Thyroid gland (tissue), 4 donors: ENCODE measurements at regions not wholly inside any gene's neighbourhood (a gene's known extent, or its start where the extent isn't known, plus 50 kb on each side); places are given as distances from the start of the nearest gene placed in this dataset.

Source experiments
- DNase-seq, 2 donors: peaks; one replicate each; pipeline ENCODE4 v3.0.0-alpha.2; 2019
- H3K27ac ChIP-seq, 3 donors: fragments of 200-600 bp; sonication (generic); 1 replicate in 2 of 3; 2 replicates in 1 of 3; pipeline ENCODE4 v1.5.1; 2016 to 2019; ENCODE audit warnings: mild to moderate bottlenecking in 1 of 3, moderate library complexity in 1 of 3
- H3K27me3 ChIP-seq: fragments of 200-600 bp; sonication (generic); one replicate; pipeline ENCODE4 v1.5.1; 2019
- H3K36me3 ChIP-seq, 2 donors: fragments of 200-600 bp; sonication (generic); one replicate each; pipeline ENCODE4 v1.5.1; 2016 to 2019
- H3K4me1 ChIP-seq, 2 donors: fragments of 200-600 bp; sonication (generic); one replicate each; pipeline ENCODE4 v1.5.1; 2017 to 2019
- H3K4me3 ChIP-seq, 3 donors: fragments of 200-600 bp; sonication (generic); replicated peaks in 1 of 3; 1 replicate in 2 of 3; 2 replicates in 1 of 3; pipeline ENCODE4 v1.5.1; 2016; ENCODE audit warnings: mild to moderate bottlenecking in 1 of 3
- H3K9me3 ChIP-seq: fragments of 200-600 bp; sonication (generic); one replicate; pipeline ENCODE4 v1.5.1; 2017
- POLR2A ChIP-seq, 2 donors: fragments of 450-650 bp; IDR thresholded peaks; one replicate each; pipeline ENCODE4 v1.6.1; 2017; ENCODE audit warnings: antibody characterized with exemption in 2 of 2, mild to moderate bottlenecking in 2 of 2, moderate library complexity in 1 of 2
- WGBS, 2 donors: methylation state at CpG; one replicate each; pipeline ENCODE4 v1.1.5; 2017; 5-methylcytosine and 5-hydroxymethylcytosine counted together
- intact Hi-C: fragments of 100-400 bp; cut with DNase I; formaldehyde crosslinking; loops from one replicate; pipeline ENCODE4 v1.15.1; 2023
- TF ChIP-seq, protein P1 (sequence below), 6 experiments: fragments of 200-600 bp in 3 of 6; fragments of 450-650 bp in 3 of 6; sonication (generic) in 3 of 6; IDR thresholded peaks; one replicate each; pipeline ENCODE4 v1.5.1; 2016 to 2019; ENCODE audit warnings: antibody characterized with exemption in 6 of 6, mild to moderate bottlenecking in 2 of 6, inconsistent platforms in 1 of 6, moderate library complexity in 1 of 6

- no peak for DNase-seq
- H3K27me3 ChIP-seq, result no peaks in the 10 kb centered on the region
- no peaks in the 10 kb centered on the region for H3K9me3 ChIP-seq
- no peak overlapping the region for H3K4me3 ChIP-seq
- intact Hi-C loops, result no loop called here
- H3K36me3 ChIP-seq, result no peaks in the 10 kb centered on the region
- no peak for TF ChIP-seq POLR2A (IDR thresholded peaks at IDR 0.05)
- TF ChIP-seq, protein P1, sequence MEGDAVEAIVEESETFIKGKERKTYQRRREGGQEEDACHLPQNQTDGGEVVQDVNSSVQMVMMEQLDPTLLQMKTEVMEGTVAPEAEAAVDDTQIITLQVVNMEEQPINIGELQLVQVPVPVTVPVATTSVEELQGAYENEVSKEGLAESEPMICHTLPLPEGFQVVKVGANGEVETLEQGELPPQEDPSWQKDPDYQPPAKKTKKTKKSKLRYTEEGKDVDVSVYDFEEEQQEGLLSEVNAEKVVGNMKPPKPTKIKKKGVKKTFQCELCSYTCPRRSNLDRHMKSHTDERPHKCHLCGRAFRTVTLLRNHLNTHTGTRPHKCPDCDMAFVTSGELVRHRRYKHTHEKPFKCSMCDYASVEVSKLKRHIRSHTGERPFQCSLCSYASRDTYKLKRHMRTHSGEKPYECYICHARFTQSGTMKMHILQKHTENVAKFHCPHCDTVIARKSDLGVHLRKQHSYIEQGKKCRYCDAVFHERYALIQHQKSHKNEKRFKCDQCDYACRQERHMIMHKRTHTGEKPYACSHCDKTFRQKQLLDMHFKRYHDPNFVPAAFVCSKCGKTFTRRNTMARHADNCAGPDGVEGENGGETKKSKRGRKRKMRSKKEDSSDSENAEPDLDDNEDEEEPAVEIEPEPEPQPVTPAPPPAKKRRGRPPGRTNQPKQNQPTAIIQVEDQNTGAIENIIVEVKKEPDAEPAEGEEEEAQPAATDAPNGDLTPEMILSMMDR (IDR thresholded peaks at IDR 0.05), result no peak
- H3K27ac ChIP-seq, result no peak overlapping the region
- WGBS, 2 donors, result 71 to 82% methylated on average over 1 of the region's 1 CpG
- no peaks in the 10 kb centered on the region for H3K4me1 ChIP-seq
Measured at GRCh38 chr11:90355200-90355599, 132.4 kb upstream of the CHORDC1 start.

DNA sequence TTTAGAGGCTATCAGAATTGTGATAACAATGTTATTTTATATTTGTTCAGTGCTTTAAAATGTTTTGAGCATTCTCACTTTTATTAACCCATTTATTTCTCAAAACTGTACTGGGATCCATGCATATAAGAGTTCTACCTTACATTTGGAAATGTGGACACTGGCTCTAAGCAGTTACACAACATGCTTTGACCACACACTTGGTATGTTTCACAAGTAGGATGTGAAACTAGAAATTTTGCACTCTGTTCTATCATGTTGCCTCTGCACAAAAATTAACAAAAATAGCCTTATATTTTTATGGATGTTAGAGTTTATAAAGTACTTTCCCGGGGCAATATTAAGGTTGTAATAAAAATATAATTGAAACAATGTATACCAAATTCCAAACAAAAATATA, 126.9 kb upstream of the CHORDC1 start:
- no peaks in the 10 kb centered on the region for H3K9me3 ChIP-seq
- no peak overlapping the region for H3K4me3 ChIP-seq
- H3K36me3 ChIP-seq, result no peaks in the 10 kb centered on the region
- no peak overlapping the region for H3K27ac ChIP-seq
- H3K27me3 ChIP-seq, result no peaks in the 10 kb centered on the region
- TF ChIP-seq POLR2A (IDR thresholded peaks at IDR 0.05), result no peak
- TF ChIP-seq, protein P1 (IDR thresholded peaks at IDR 0.05), result no peak
- 87 to 95% methylated on average over 1 of the region's 1 CpG for WGBS, 2 donors
- no peak for DNase-seq
- intact Hi-C loops, result no loop called here
- no peaks in the 10 kb centered on the region for H3K4me1 ChIP-seq

GRCh38 chr11:90344546-90344945, 121.7 kb upstream of the CHORDC1 start:
- no peak overlapping the region for H3K27ac ChIP-seq
- 88 to 94% methylated on average over 4 of the region's 4 CpGs for WGBS, 2 donors
- H3K9me3 ChIP-seq, result no peaks in the 10 kb centered on the region
- no peaks in the 10 kb centered on the region for H3K4me1 ChIP-seq
- DNase-seq, result no peak
- H3K4me3 ChIP-seq, result no peak overlapping the region
- intact Hi-C loops, result no loop called here
- no peak for TF ChIP-seq POLR2A (IDR thresholded peaks at IDR 0.05)
- TF ChIP-seq, protein P1 (IDR thresholded peaks at IDR 0.05), result no peak
- H3K36me3 ChIP-seq, result no peaks in the 10 kb centered on the region
- no peaks in the 10 kb centered on the region for H3K27me3 ChIP-seq

DNA sequence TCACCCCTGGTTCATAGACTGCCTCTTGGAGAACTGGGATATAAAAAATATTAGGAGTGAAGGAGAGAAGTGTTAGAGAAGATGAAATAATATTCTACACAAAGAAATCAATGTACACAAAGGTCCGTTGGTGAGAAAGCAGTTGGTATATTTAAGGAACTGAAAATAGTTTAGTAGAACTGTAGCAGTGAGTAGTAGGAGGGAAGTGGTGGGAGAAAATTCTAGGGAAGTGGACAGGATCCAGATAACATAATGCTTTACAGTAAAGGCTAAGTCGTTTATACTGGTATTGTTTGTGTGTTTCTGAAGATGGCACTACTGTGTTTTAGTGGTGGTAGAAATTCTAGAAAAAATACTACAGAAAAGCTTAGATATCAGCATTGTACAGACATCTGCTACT, 120.8 kb upstream of the CHORDC1 start:
- intact Hi-C loops, result no loop called here
- Histone ChIP-seq H3K27me3 (no peaks in the 10 kb centered on the region), H3K4me3 (no peak overlapping the region), H3K36me3 (no peaks in the 10 kb centered on the region), H3K4me1 (no peaks in the 10 kb centered on the region), H3K27ac (no peak overlapping the region), H3K9me3 (no peaks in the 10 kb centered on the region)
- TF ChIP-seq, protein P1 (IDR thresholded peaks at IDR 0.05), result no peak
- no peak for TF ChIP-seq POLR2A (IDR thresholded peaks at IDR 0.05)
- no peak for DNase-seq
- 57 to 71% methylated on average over 2 of the region's 2 CpGs for WGBS, 2 donors

DNA sequence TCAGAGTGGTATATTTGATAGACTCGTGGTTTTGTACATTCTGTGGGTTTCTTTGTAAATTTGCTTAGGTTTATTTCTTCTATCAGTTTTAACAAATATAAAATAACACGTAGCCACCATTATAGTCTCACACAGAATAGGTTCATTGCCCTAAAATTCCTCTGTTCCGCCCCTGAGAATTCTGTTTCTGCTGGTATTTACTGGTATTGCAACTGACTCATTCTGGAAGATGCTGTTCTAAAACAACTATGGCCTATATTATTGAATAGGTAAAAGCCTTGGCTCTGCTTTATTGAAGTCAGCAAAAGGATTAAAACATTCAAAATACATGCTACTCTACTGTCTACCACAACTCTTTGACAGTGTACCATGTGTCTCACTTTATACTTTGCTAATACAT, 119.1 kb upstream of the CHORDC1 start:
- intact Hi-C loops, result no loop called here
- Histone ChIP-seq H3K27ac (no peak overlapping the region), H3K4me3 (no peak overlapping the region), H3K36me3 (no peaks in the 10 kb centered on the region), H3K4me1 (no peaks in the 10 kb centered on the region), H3K27me3 (no peaks in the 10 kb centered on the region), H3K9me3 (no peaks in the 10 kb centered on the region)
- TF ChIP-seq POLR2A (IDR thresholded peaks at IDR 0.05), result no peak
- TF ChIP-seq, protein P1 (IDR thresholded peaks at IDR 0.05), result no peak
- no peak for DNase-seq
- WGBS, 2 donors, result 80 to 83% methylated on average over 3 of the region's 3 CpGs
